ENCODE measurements at regions not wholly inside any gene's neighbourhood (a gene's known extent, or its start where the extent isn't known, plus 50 kb on each side); places are given as distances from the start of the nearest gene placed in this dataset.
"Not testable (repeated sequence)": the region's sequence is repeated elsewhere in the genome, so short reads cannot be mapped to it uniquely, and the experiment has no call there.

DNA sequence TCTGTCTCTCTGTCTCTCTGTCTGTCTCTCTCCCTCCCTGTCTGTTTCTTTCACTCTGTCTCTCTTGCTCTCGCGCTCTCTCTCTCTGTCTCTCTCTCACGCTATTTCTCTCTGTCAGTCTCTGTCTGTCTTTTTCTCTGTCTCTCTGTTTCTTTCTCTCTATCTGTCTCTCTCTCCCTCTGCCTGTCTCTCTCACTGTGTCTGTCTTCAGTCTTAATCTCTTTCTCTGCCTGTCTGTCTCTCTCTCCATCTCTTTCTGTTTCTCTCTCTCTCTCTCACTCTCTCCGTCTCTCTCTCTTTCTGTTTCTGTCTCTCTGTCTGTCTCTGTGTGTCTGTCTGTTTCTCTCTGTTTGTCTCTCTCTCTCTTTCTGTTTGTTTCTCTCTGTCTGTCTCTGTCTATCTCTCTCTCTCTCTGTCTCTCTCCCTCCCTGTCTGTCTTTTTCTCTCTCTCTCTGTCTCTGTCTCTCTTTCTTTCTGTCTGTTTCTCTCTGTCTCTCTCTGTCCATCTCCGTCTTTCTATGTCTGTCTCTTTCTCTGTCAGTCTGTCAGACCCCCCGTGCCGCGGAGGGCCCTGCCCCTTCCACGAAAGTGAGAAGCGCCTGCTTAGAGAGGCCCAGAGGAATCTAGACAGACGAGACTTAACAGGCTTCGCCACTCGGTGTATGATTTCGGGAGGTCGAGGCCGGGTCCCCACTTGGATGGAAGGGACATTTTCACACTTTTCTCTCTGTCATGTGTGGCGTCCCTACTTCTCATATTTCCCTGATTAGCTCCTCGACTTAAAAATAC, 346.3 kb upstream of the DEFB115 start:
- Histone ChIP-seq H3K27ac (no peak overlapping the region), H3K27me3 (no peaks in the 10 kb centered on the region), H3K9me3 (no peaks in the 10 kb centered on the region), H3K4me1 (no peaks in the 10 kb centered on the region), H3K4me3 (no peak overlapping the region), H3K36me3 (no peaks in the 10 kb centered on the region)
- intact Hi-C loops (cut with DNase I), result no loop called here
- 82% methylated on average over 17 of the region's 18 CpGs for WGBS (ENCODE audit: insufficient coverage, low coverage, low lambda C conversion rate, missing lambda C conversion rate)
- no peak for TF ChIP-seq POLR2A (IDR thresholded peaks at IDR 0.05)
- no peak for TF ChIP-seq CTCF (IDR thresholded peaks at IDR 0.05)
- no peak for ATAC-seq
- no peak for DNase-seq

- H3K36me3 ChIP-seq; H3K27ac ChIP-seq; ATAC-seq; H3K4me1 ChIP-seq; H3K4me3 ChIP-seq; H3K27me3 ChIP-seq; intact Hi-C loops (cut with DNase I); H3K9me3 ChIP-seq; DNase-seq: not testable (repeated sequence)
- 57% methylated on average over 40 of the region's 41 CpGs for WGBS (ENCODE audit: insufficient coverage, low coverage, low lambda C conversion rate, missing lambda C conversion rate)
Observed at GRCh38 chr20:30911832-30912660, 345.4 kb upstream of the DEFB115 start.

- H3K4me1 ChIP-seq; H3K4me3 ChIP-seq; H3K27me3 ChIP-seq; intact Hi-C loops (cut with DNase I); H3K36me3 ChIP-seq; H3K9me3 ChIP-seq; ATAC-seq; DNase-seq; H3K27ac ChIP-seq: not testable (repeated sequence)
- WGBS (ENCODE audit: insufficient coverage, low coverage, low lambda C conversion rate, missing lambda C conversion rate), result 29% methylated on average over 11 of the region's 12 CpGs
Observed at GRCh38 chr20:30912661-30913026, 344.8 kb upstream of the DEFB115 start.

- H3K4me1 ChIP-seq; H3K9me3 ChIP-seq; H3K27ac ChIP-seq; intact Hi-C loops (cut with DNase I); H3K36me3 ChIP-seq; ATAC-seq; H3K27me3 ChIP-seq; H3K4me3 ChIP-seq; DNase-seq: not testable (repeated sequence)
- WGBS (ENCODE audit: insufficient coverage, low coverage, low lambda C conversion rate, missing lambda C conversion rate), result 57% methylated on average over 5 of the region's 5 CpGs
Observed at GRCh38 chr20:30916404-30916803, 341.1 kb upstream of the DEFB115 start.

GRCh38 chr20:30919514-30920188, 337.8 kb upstream of the DEFB115 start:
- no peak for DNase-seq
- intact Hi-C loops (cut with DNase I), result no loop called here
- no peak for TF ChIP-seq CTCF (IDR thresholded peaks at IDR 0.05)
- no peak for TF ChIP-seq POLR2A (IDR thresholded peaks at IDR 0.05)

More at GRCh38 chr20:30919514-30920188, 337.8 kb upstream of the DEFB115 start:
- no peak for ATAC-seq
- Histone ChIP-seq H3K4me1 (no peaks in the 10 kb centered on the region), H3K27me3 (no peaks in the 10 kb centered on the region), H3K27ac (no peak overlapping the region), H3K9me3 (no peaks in the 10 kb centered on the region), H3K36me3 (no peaks in the 10 kb centered on the region), H3K4me3 (no peak overlapping the region)
- 90% methylated on average over 7 of the region's 31 CpGs for WGBS (ENCODE audit: insufficient coverage, low coverage, low lambda C conversion rate, missing lambda C conversion rate)
